Spleen (tissue), 7 donors: ENCODE measurements at regions not wholly inside any gene's neighbourhood (a gene's known extent, or its start where the extent isn't known, plus 50 kb on each side); places are given as distances from the start of the nearest gene placed in this dataset.

Experiments
- CTCF ChIP-seq, 11 experiments: fragments of 200-600 bp in 7 of 11; fragments of 450-650 bp in 4 of 11; sonication (generic) in 4 of 11; IDR thresholded peaks in 8 of 11; conservative IDR thresholded peaks in 3 of 11; 1 replicate in 7 of 11; 2 replicates in 4 of 11; pipeline versions ENCODE4 v1.4.0 to v1.8.0; 2016 to 2021; ENCODE audit warnings: antibody characterized with exemption in 11 of 11, inconsistent platforms in 4 of 11, mild to moderate bottlenecking in 1 of 11
- POLR2AphosphoS5 ChIP-seq, 3 donors: sonication (generic); formaldehyde crosslinking; IDR thresholded peaks; one replicate each; pipeline ENCODE4 v1.5.1; 2017; ENCODE audit warnings: antibody characterized with exemption in 3 of 3
- donor health status: DM: no; HTN: no; CAD: no; lungs with moderate emphysema.
- donor health status: DM: no; HTN: no; CAD: no.
- donor health status: DM: no; HTN: no; CAD: no.

DNA sequence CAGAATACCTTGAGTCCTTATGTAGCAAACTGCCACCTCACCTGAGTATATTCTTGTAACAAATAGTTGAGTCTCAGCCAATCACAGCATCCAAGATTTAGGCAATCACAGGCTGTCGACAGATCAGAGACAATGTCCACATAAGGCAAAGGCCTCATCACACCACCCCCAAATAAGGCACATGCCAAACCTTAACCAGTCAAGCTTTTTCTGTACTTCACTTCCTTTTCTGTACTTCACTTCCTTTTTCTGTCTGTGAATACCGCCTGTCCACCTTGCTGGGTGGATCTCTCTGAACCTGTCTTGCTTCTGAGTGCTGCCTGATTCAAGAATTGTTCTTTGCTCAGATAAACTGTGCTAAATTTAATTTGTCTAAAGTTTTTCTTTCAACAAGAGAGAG lies 210.4 kb upstream of the N4BP1 start:
- TF ChIP-seq CTCF (IDR thresholded peaks at IDR 0.05 in 8 of 11, conservative IDR thresholded peaks at IDR 0.05 in 3 of 11) (no peak), POLR2AphosphoS5 (IDR thresholded peaks at IDR 0.05) (no peak)
